ENCODE measurements at regions not wholly inside any gene's neighbourhood (a gene's known extent, or its start where the extent isn't known, plus 50 kb on each side); places are given as distances from the start of the nearest gene placed in this dataset.
"Not testable (repeated sequence)": the region's sequence is repeated elsewhere in the genome, so short reads cannot be mapped to it uniquely, and the experiment has no call there.

DNA sequence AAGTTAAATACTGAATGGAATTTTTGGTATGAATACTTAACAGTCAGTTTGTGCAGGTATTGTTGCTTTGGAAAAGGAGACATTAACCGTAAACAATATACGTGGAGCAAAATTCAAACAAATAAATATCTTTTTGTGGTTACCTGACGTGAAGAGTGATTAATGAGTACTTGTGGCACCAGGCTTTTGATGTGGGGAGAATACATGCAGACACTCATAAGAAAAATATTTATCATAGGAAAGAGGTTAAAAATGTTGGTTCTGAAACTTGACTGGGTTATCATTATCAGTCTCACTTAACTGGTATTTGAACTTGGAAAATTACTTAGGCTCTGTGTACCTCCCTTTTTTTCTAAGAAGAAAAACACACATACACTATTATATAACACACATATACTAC is 136.4 kb upstream of the NDST4 start:
- no peak for DNase-seq (ENCODE audit: low read depth in 2 of 2)

DNA sequence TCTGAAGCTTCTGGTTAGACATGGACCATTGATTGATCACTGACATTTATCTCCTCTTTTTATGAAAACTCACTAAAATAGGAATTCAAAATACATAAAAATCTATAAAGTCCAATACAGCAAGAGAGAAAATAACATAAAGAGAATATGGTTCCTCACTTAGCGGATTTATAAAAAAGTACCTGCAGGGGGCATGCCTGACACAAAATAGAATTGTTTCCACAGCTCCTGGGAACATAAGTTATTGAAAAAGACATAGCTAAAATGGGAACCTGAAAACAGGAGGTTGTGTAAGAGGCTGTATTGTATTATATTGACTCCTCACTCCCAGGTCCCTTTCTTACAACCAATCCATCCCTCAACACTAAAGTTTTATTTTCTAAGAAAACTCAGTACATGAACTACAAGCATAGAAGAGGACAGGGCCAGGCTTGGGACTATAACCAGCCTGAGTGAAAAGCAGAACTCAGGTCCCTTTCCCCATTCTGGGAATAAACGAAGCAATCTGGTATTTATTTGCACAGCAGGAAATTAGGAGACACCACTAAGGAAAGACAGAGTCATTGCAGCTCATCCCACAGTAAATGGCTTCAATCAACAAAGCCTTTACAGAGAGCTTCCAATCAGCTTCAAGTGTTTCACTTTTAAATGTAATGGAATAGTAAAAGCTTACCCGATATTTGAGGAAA is 121.1 kb upstream of the NDST4 start:
- no peak for DNase-seq (ENCODE audit: low read depth in 2 of 2)

DNA sequence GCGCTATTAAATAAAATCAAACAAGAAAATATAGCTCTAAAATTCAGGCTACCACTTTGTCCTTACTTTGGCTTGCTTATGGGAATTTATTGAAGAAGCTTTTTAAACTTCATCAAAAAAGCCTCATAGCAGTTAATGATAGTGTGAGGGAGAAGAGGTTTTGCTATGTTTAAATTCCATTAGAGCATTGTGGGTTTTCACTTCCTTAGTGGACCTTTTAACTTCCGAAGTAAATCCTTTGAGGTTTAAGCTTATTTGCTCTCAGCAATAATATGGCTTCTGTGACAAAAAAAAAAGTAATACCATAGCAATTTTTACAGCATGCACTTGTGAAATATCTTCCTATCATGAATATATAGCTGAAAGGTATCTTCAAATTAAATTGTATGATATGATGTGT is 120.2 kb upstream of the NDST4 start:
- DNase-seq (ENCODE audit: low read depth in 2 of 2), result no peak

DNA sequence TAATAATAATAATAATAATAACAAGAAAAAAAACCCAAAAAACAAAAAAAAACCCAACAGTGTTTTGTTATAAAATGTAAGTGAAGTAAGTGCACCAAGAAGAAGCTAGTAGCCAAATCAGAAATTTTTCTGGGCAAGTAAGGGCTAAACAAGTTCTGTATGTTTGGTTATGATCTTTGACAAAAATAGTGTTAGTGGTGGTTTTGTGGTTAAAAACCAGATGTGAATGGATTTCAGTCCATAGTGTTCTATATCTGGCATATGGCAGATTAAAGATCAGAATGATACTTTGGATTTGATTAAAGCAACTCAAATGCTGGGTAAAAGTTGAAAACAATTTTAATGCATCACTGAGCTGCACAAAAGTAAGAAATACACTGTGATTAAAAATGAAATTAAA is 116.5 kb upstream of the NDST4 start:
- no peak for DNase-seq (ENCODE audit: low read depth in 2 of 2)

DNA sequence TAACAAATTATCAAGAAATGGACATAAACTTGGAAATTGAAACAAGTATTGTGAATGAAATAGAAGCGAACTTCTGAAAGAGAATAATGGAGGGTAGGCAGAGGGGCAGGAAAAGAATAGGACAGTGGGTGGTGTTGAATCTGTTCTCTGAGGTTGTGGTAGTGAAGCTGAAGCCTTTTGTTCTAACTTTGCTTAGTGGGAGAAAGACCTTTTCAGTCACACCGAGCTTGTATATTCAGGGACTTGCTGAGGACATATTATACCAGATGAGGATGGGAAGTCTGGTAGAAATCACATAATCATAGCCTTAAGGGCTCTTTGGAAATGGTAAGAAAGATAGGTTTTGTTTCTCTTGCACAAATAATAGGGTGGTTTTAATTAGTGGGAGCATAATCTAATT is 115.4 kb upstream of the NDST4 start:
- no peak for DNase-seq (ENCODE audit: low read depth in 2 of 2)

DNA sequence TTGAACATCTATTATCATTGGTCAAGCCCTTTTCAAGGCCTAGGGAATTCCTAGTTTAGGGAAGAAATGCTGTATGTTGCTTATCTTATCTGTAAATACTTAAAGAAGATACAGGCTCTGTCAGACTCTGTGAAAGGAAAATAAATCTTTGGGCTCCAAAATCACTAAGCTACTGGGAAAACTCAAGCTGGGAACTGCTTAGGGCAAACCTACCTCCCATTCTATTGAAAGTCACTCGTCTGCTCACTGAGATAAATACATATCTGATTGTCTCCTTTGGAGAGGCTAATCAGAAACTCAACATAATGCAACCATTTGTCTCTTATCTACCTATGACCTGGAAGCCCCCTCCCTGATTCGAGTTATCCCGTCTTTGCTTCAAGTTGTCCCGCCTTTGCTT is 108.6 kb upstream of the NDST4 start:
- DNase-seq (ENCODE audit: low read depth in 2 of 2), result no peak

DNA sequence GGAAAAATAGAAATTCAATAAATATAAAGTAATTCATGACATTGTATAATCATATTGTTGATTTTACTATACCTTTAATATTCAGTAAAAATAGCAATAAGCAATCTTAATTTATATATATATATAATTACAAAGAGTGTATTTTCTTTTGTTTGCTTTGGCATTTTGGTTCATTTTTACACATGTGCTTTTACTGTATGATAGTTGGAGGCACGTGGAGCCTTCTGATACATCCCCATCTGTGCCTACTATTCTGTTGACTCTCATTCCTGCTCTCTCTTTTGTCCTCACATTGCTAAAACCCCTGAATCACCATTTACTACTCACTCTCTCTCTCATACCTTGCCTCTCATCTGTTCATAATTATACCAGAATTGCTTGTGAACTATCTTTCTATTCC is 106.4 kb upstream of the NDST4 start:
- no peak for DNase-seq (ENCODE audit: low read depth in 2 of 2)

DNA sequence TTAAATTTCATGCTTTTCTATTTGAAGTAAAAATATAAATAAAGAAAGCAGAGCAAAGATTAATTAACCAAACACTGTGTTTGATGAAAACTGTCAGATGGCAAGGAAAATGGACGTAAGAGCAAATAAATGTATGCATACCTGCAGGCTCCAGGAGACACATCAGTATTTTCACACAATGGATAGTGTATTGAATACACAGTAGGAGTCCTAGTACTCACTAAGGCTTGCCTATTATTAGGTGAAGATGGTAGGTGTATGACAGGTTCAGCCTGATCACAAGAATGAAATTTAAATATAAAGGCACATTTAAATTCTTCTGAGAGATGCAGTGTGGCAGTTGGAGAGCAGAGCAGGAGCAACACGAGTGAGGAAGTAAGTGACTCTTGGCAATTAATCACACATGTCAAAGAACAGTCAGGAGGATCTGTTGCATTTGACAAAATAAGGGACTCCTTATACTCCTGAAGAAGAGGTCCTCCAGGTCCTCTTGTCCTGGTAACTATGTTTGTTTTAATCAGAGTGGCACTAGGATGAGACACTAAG is 106.0 kb upstream of the NDST4 start:
- no peak for DNase-seq (ENCODE audit: low read depth in 2 of 2)

DNA sequence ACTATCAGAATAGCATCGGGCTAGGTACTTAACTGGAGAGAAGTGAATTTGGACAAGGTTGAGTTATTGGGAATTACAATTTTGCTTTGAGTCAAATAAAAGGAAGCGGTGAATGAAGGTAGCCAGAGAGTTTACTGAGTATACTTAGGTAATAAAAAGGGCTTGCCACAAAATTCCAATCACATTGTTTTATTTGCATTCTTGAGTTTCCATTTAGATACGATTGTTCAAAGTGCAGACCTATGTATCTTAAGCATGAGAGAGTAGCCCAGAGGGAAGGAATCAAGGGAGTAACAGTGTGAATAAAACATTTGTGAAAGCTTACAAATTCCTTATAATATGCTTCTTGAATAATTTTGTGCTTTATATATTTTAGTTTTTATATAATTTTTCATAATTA is 102.5 kb upstream of the NDST4 start:
- DNase-seq (ENCODE audit: low read depth in 2 of 2), result no peak

DNA sequence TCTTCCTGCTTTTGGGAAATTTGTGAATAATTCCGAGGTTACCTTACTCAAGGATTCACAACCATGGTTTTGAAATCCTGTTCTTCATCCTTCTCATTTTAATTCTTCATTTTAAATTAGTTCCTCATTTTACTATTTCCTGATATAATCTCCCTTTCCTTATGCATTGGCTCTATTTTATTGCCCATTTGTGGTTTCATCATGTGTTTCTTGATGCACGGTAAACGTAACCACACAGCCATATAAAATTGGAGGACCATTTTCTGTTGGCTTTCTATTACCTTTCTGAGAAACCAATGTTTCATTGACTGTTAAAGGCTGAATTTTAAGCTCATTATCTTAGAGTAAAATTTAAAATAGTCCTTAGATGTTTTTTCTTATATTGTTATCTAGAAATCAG is 100.3 kb upstream of the NDST4 start:
- no peak for DNase-seq (ENCODE audit: low read depth in 2 of 2)

DNA sequence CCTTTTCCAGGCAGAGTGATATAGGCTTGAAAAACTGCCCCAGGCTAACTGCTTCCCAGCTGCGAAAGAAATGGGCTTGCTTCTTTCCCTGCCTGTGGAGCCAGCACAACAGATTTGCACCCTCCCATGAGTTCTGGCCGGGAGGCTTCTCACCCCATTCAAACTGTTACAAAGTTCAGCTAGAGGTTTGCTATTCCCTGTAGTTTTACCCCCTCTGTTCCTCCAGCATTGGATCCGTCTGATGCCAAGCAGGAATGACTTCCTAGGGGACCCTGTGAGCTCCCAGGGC is 87.6 kb upstream of the NDST4 start:
- no peak for DNase-seq (ENCODE audit: low read depth in 2 of 2)

DNA sequence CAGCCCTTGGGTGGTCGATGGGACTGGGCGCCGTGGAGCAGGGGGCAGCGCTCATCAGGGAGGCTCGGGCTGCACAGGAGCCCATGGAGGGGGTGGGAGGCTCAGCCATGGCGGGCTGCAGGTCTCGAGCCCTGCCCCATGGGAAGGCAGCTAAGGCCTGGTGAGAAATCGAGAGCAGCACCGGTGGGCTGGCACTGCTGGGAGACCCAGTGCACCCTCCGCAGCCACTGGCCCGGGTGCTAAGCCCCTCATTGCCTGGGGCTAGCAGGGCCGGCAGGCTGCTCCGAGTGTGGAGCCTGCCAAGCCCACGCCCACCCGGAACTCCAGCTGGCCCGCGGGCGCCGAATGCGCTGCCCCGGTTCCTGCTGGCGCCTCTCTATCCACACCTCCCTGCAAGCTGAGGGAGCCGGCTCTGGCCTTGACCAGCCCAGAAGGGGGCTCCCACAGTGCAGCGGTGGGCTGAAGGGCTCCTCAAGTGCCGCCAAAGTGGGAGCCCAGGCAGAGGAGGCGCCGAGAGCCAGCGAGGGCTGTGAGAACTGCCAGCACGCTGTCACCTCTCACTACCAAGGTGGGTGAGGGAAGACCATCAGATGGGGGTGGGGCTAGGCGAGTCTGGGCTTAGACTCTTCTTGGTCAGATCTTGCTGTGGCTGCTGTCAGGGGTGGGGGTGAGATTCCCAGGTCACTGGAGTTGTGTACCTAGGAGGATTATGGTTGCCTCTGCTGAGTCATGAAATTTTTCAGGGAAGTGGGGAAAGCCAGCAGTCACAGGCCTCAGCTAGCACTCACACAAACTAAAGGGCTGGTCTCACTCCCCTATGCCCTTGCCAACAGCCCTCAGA is 87.0 kb upstream of the NDST4 start:
- not testable (repeated sequence) for DNase-seq (ENCODE audit: low read depth in 2 of 2)

DNA sequence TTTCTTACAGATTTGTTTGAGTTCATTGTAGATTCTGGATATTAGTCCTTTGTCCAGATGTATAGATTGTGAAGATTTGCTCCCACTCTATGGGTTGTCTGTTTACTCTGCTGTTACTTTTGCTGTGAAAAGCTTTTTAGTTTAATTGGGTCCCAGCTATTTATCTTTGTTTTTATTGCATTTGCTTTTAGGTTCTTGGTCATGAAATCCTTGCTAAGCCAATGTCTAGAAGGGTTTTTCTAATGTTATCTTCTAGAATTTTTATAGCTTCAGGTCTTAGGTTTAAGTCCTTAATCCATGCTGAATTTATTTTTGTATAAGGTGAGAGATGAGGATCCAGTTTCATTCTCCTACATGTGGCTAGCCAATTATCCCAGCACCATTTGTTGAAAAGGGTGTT is 81.2 kb upstream of the NDST4 start:
- DNase-seq (ENCODE audit: low read depth in 2 of 2), result not testable (repeated sequence)

DNA sequence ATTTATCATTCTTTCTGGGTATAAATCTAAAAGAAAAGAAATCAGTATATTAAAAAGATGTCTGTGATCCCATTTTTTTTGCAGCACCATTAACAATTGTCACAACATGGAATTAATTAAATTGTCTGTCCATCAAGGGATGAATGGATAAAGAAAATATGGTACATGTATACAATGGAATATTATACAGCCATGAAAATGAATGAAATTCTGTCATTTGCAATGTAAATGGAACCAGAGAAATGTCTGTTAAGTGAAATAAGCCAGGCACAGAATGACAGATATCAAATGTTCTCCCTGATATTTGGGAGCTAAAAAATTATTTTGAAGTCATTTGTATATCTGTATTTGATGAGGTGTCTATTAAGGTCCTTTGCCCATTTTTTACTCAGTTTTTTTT is 77.1 kb upstream of the NDST4 start:
- DNase-seq (ENCODE audit: low read depth in 2 of 2), result no peak

DNA sequence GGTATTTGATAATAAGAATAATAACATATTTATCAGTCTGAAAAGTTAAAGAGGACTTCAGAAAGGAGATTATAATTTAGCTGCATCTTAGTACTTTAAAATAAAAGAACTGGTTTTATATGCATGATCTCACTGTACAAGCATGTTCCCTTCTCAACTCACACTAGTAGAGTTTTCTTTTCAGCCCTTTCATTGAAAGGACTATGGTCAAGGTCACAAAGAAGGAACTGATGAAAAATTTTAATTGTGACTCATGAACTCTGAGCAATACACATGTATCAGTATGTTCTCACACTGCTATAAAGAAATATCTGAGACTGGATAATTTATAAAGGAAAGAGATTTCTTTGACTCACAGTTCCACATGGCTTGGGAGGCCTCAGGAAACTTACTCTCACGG is 73.7 kb upstream of the NDST4 start:
- DNase-seq (ENCODE audit: low read depth in 2 of 2), result no peak

DNA sequence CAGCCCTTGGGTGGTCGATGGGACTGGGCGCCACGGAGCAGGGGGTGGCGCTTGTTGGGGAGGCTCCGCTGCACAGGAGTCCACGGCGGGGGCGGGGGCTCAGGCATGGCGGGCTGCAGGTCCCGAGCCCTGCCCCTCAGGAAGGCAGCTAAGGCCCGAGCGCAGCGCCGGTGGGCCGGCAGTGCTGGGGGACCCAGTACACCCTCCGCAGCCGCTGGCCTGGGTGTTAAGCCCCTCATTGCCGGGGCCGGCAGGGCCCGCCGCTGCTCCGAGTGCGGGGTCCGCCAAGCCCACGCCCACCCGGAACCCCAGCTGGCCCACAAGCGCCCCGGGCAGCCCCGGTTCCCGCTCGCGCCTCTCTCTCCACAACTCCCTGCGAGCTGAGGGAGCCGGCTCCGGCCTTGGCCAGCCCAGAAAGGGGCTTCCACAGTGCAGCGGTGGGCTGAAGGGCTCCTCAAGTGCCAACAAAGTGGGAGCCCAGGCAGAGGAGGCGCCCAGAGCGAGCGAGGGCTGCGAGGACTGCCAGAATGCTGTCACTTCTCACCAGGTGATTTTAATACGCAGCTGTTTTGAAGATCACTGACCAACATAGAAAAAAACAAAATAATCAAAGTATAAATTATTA is 66.1 kb upstream of the NDST4 start:
- DNase-seq (ENCODE audit: low read depth in 2 of 2), result not testable (repeated sequence)

DNA sequence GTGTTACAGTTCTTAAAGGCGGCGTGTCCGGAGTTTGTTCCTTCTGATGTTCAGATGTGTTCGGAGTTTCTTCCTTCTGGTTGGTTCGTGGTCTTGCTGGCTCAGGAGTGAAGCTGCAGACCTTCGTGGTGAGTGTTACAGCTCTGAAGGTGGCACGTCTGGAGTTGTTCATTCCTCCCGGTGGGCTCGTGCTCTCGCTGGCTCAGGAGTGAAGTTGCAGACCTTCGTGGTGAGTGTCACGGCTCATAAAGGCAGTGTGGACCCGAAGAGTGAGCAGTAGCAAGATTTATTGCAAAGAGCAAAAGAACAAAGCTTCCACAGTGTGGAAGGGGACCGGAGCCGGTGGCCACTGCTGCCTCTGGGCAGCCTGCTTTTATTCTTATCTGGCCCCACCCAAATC is 65.3 kb upstream of the NDST4 start:
- DNase-seq (ENCODE audit: low read depth in 2 of 2), result not testable (repeated sequence)

DNA sequence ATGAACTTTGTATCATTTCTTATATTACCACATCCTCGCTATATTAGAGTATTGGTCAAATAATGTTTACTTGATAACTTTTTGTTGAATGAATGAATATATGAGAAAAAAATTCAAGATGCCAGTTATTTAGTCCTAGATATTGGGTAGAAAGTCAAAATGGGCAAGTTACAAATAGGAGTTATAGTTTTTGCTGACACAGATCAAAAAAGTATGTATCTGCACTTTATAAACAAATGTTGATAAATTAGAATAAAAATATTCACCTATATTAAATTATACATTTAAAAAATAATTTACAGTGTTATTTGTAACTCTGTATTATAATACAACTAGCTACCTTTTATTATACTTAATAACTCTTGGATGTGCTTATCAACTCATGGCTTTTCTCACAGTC is 57.8 kb upstream of the NDST4 start:
- DNase-seq (ENCODE audit: low read depth in 2 of 2), result no peak

DNA sequence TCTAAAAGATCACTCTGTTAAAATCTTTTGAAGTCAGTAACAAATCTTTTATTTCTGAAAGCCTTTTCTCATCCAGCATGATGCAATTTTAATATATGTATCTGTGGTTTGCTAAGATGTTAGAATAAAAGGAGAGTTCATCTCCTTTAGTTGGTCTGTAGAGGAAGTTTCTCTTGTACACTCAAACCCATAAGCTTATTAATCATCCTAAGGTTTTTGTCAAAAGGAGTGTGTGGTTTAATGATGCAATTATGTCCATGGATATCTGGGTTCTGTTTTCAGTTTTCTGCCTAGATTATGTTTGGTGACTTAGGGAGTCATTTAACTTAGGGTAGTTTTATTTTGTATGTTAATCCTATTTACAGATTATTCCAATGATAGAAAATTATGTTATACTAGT is 52.1 kb upstream of the NDST4 start:
- no peak for DNase-seq (ENCODE audit: low read depth in 2 of 2)

All from fibroblast of skin of left biceps (primary cell).